ENCODE measurements at regions not wholly inside any gene's neighbourhood (a gene's known extent, or its start where the extent isn't known, plus 50 kb on each side); places are given as distances from the start of the nearest gene placed in this dataset.

DNA sequence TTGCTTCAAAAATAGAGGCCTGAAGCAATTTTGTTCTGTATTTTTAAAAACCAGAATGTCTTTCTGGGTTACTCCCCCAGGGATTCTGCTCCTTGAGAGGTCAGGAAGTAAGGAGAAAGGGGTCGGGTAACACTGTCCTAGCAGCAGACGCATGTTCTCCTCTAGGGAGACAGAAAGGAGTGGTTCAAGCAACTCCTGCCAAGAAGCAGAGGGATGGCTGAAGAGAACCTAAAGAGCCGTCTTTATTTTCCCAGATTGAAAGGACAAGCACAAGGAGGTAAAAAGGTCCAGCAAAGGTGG is 58.0 kb upstream of the SLC4A11 start:
- TF ChIP-seq POLR2A (IDR thresholded peaks at IDR 0.05) (no peak), POLR2AphosphoS5 (IDR thresholded peaks at IDR 0.05) (no peak)
- TF ChIP-seq, protein P1, sequence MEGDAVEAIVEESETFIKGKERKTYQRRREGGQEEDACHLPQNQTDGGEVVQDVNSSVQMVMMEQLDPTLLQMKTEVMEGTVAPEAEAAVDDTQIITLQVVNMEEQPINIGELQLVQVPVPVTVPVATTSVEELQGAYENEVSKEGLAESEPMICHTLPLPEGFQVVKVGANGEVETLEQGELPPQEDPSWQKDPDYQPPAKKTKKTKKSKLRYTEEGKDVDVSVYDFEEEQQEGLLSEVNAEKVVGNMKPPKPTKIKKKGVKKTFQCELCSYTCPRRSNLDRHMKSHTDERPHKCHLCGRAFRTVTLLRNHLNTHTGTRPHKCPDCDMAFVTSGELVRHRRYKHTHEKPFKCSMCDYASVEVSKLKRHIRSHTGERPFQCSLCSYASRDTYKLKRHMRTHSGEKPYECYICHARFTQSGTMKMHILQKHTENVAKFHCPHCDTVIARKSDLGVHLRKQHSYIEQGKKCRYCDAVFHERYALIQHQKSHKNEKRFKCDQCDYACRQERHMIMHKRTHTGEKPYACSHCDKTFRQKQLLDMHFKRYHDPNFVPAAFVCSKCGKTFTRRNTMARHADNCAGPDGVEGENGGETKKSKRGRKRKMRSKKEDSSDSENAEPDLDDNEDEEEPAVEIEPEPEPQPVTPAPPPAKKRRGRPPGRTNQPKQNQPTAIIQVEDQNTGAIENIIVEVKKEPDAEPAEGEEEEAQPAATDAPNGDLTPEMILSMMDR (IDR thresholded peaks at IDR 0.05): no peak

Measured in breast epithelium (tissue), 3 donors.